ENCODE measurements at regions not wholly inside any gene's neighbourhood (a gene's known extent, or its start where the extent isn't known, plus 50 kb on each side); places are given as distances from the start of the nearest gene placed in this dataset.

DNA sequence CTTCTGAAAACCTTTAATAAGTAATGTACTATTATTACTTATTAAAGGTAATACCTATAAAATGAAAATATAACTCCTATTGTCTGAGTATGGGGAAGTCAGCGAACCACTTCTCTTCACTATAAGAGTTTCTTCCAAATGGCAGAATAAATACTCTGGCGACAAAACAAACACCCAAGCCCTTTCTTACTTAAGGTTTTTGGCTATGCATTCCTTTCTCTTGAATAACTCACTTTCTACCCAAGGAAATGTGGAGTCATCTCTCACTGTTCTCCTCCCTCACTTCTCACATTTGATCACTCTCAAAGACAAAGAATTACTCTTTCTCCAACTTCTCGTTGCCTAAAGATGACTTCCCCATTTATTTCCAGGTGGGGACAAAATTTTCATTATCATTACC lies 816.8 kb upstream of the CRIM1 start:
- Histone ChIP-seq H3K4me2 (ENCODE audit: low read length) (no peak overlapping the region), H3K79me2 (replicated peaks; ENCODE audit: insufficient read depth, low read length) (no peaks in the 10 kb centered on the region), H3K27me3 (ENCODE audit: insufficient read depth, low read depth, low read length) (no peaks in the 10 kb centered on the region), H3K36me3 (ENCODE audit: insufficient read depth, low read length) (no peaks in the 10 kb centered on the region), H2AFZ (ENCODE audit: low read depth, low read length) (no peak overlapping the region), H3K9me2 (ENCODE audit: insufficient read depth, low read length) (no peaks in the 10 kb centered on the region), H3K9me3 (ENCODE audit: low read length) (no peaks in the 10 kb centered on the region), H3K9ac (ENCODE audit: low read length) (no peak overlapping the region), H3K27ac (ENCODE audit: low read length) (no peak overlapping the region), H4K20me1 (ENCODE audit: insufficient read depth) (no peaks in the 10 kb centered on the region), H3K4me3 (ENCODE audit: low read length) (no peak overlapping the region), H3F3A (ENCODE audit: insufficient read depth, low read length, poor library complexity, severe bottlenecking) (no peaks in the 10 kb centered on the region)
- TF ChIP-seq POLR2AphosphoS5 (IDR thresholded peaks at IDR 0.05): no peak
- no peak for TF ChIP-seq SMC3 (conservative IDR thresholded peaks at IDR 0.05; ENCODE audit: poor library complexity)
- no peak for TF ChIP-seq TAF1 (IDR thresholded peaks at IDR 0.05; ENCODE audit: low read depth)
- TF ChIP-seq, protein P1, sequence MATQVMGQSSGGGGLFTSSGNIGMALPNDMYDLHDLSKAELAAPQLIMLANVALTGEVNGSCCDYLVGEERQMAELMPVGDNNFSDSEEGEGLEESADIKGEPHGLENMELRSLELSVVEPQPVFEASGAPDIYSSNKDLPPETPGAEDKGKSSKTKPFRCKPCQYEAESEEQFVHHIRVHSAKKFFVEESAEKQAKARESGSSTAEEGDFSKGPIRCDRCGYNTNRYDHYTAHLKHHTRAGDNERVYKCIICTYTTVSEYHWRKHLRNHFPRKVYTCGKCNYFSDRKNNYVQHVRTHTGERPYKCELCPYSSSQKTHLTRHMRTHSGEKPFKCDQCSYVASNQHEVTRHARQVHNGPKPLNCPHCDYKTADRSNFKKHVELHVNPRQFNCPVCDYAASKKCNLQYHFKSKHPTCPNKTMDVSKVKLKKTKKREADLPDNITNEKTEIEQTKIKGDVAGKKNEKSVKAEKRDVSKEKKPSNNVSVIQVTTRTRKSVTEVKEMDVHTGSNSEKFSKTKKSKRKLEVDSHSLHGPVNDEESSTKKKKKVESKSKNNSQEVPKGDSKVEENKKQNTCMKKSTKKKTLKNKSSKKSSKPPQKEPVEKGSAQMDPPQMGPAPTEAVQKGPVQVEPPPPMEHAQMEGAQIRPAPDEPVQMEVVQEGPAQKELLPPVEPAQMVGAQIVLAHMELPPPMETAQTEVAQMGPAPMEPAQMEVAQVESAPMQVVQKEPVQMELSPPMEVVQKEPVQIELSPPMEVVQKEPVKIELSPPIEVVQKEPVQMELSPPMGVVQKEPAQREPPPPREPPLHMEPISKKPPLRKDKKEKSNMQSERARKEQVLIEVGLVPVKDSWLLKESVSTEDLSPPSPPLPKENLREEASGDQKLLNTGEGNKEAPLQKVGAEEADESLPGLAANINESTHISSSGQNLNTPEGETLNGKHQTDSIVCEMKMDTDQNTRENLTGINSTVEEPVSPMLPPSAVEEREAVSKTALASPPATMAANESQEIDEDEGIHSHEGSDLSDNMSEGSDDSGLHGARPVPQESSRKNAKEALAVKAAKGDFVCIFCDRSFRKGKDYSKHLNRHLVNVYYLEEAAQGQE (IDR thresholded peaks at IDR 0.05; ENCODE audit: borderline replicate concordance): no peak
- no peak for TF ChIP-seq MXI1 (conservative IDR thresholded peaks at IDR 0.05; ENCODE audit: poor library complexity, severe bottlenecking)
- no peak for TF ChIP-seq RAD21 (conservative IDR thresholded peaks at IDR 0.05)
- TF ChIP-seq EP300 (conservative IDR thresholded peaks at IDR 0.05; ENCODE audit: poor library complexity, severe bottlenecking): no peak
- no peak for TF ChIP-seq EZH2 (IDR thresholded peaks at IDR 0.05; ENCODE audit: borderline replicate concordance, insufficient read depth, low read length, poor library complexity, severe bottlenecking)
- TF ChIP-seq, protein P2, sequence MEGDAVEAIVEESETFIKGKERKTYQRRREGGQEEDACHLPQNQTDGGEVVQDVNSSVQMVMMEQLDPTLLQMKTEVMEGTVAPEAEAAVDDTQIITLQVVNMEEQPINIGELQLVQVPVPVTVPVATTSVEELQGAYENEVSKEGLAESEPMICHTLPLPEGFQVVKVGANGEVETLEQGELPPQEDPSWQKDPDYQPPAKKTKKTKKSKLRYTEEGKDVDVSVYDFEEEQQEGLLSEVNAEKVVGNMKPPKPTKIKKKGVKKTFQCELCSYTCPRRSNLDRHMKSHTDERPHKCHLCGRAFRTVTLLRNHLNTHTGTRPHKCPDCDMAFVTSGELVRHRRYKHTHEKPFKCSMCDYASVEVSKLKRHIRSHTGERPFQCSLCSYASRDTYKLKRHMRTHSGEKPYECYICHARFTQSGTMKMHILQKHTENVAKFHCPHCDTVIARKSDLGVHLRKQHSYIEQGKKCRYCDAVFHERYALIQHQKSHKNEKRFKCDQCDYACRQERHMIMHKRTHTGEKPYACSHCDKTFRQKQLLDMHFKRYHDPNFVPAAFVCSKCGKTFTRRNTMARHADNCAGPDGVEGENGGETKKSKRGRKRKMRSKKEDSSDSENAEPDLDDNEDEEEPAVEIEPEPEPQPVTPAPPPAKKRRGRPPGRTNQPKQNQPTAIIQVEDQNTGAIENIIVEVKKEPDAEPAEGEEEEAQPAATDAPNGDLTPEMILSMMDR (IDR thresholded peaks at IDR 0.05; ENCODE audit: poor library complexity, severe bottlenecking): no peak

DNA sequence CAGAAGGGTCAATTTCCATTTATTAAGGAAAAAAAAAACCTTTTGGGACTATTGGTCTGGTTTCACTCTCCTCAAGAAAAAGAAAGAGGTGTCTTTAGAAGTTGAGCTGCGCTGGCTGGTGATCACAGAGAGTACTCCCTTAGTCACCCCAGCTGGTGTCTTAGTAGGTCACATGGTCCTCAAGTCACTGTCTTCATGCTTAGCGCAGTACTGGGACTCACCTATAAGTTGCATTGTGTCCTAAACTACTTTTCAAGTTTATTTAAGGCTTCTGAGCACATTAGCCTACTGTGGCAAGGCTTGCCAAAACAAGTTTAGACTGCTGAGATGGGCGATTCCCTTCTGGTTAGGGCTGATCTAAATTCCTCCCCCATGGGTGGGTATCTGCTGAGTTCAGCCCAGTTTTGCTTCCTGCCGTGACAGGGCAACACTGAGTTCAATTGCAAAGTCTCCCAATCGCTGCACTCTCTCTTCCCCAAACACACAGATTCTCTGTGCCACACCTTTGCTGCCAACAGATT lies 824.9 kb upstream of the CRIM1 start:
- no peak for TF ChIP-seq EZH2 (IDR thresholded peaks at IDR 0.05; ENCODE audit: borderline replicate concordance, insufficient read depth, low read length, poor library complexity, severe bottlenecking)
- TF ChIP-seq SMC3 (conservative IDR thresholded peaks at IDR 0.05; ENCODE audit: poor library complexity): no peak
- TF ChIP-seq, protein P2 (IDR thresholded peaks at IDR 0.05; ENCODE audit: poor library complexity, severe bottlenecking): no peak
- TF ChIP-seq TAF1 (IDR thresholded peaks at IDR 0.05; ENCODE audit: low read depth): no peak
- TF ChIP-seq, protein P1 (IDR thresholded peaks at IDR 0.05; ENCODE audit: borderline replicate concordance): no peak
- no peak for TF ChIP-seq RAD21 (conservative IDR thresholded peaks at IDR 0.05)
- no peak for TF ChIP-seq POLR2AphosphoS5 (IDR thresholded peaks at IDR 0.05)
- TF ChIP-seq MXI1 (conservative IDR thresholded peaks at IDR 0.05; ENCODE audit: poor library complexity, severe bottlenecking): no peak
- no peak for TF ChIP-seq EP300 (conservative IDR thresholded peaks at IDR 0.05; ENCODE audit: poor library complexity, severe bottlenecking)
- Histone ChIP-seq H3K27me3 (ENCODE audit: insufficient read depth, low read depth, low read length) (no peaks in the 10 kb centered on the region), H3K4me3 (ENCODE audit: low read length) (no peak overlapping the region), H3F3A (ENCODE audit: insufficient read depth, low read length, poor library complexity, severe bottlenecking) (no peaks in the 10 kb centered on the region), H3K4me2 (ENCODE audit: low read length) (no peak overlapping the region), H3K36me3 (ENCODE audit: insufficient read depth, low read length) (no peaks in the 10 kb centered on the region), H3K9me3 (ENCODE audit: low read length) (no peaks in the 10 kb centered on the region), H3K9ac (ENCODE audit: low read length) (no peak overlapping the region), H4K20me1 (ENCODE audit: insufficient read depth) (no peaks in the 10 kb centered on the region), H2AFZ (ENCODE audit: low read depth, low read length) (no peak overlapping the region), H3K9me2 (ENCODE audit: insufficient read depth, low read length) (no peaks in the 10 kb centered on the region), H3K79me2 (replicated peaks; ENCODE audit: insufficient read depth, low read length) (no peaks in the 10 kb centered on the region), H3K27ac (ENCODE audit: low read length) (no peak overlapping the region)
